Stomach (tissue), 8 donors: ENCODE measurements at regions not wholly inside any gene's neighbourhood (a gene's known extent, or its start where the extent isn't known, plus 50 kb on each side); places are given as distances from the start of the nearest gene placed in this dataset.

ENCODE experiments used
- DNase-seq, 2 donors: peaks; one replicate each; pipeline versions ENCODE4 v3.0.0 to v3.0.0-alpha.2; 2013 to 2019
- H3K27ac ChIP-seq, 5 donors: fragments of 200-600 bp in 4 of 5; sonication (generic) in 4 of 5; one replicate each; pipeline ENCODE4 v1.5.1; 2013 to 2019; ENCODE audit warnings: mild to moderate bottlenecking in 1 of 5, moderate library complexity in 1 of 5
- H3K27me3 ChIP-seq, 3 donors: fragments of 200-600 bp; sonication (generic); one replicate each; pipeline ENCODE4 v1.5.1; 2017 to 2019; ENCODE audit warnings: mixed run types in 1 of 3
- H3K36me3 ChIP-seq, 4 donors: fragments of 200-600 bp; sonication (generic); 1 replicate in 3 of 4; 2 replicates in 1 of 4; pipeline ENCODE4 v1.5.1; 2016 to 2019
- H3K4me1 ChIP-seq, 4 donors: fragments of 200-600 bp; sonication (generic); one replicate each; pipeline ENCODE4 v1.5.1; 2016 to 2019
- H3K4me3 ChIP-seq, 4 donors: fragments of 200-600 bp; sonication (generic) in 3 of 4; one replicate each; pipeline ENCODE4 v1.5.1; 2016 to 2019; ENCODE audit warnings: mild to moderate bottlenecking in 1 of 4
- H3K9me3 ChIP-seq, 4 donors: fragments of 200-600 bp; sonication (generic); one replicate each; pipeline ENCODE4 v1.5.1; 2016 to 2019
- EP300 ChIP-seq: sonication (generic); formaldehyde crosslinking; IDR thresholded peaks from one replicate; pipeline ENCODE4 v1.6.1; 2017; ENCODE audit warnings: antibody characterized with exemption
- POLR2A ChIP-seq, 4 donors: fragments of 450-650 bp; IDR thresholded peaks; one replicate each; pipeline ENCODE4 v1.6.1; 2016; ENCODE audit warnings: antibody characterized with exemption in 4 of 4, control low read depth in 2 of 4, mild to moderate bottlenecking in 1 of 4, moderate library complexity in 1 of 4
- POLR2AphosphoS5 ChIP-seq, 3 donors: sonication (generic); formaldehyde crosslinking; IDR thresholded peaks; one replicate each; pipeline ENCODE4 v1.6.1; 2016; ENCODE audit warnings: antibody characterized with exemption in 3 of 3
- WGBS, 5 donors: extraction: QIAGEN DNeasy Blood & Tissue Kit in 3 of 5; methylation state at CpG; one replicate each; pipeline versions ENCODE4 v1.1.5 to v1.1.7; 2013 to 2018; 5-methylcytosine and 5-hydroxymethylcytosine counted together
- intact Hi-C: fragments of 100-400 bp; cut with DNase I; formaldehyde crosslinking; loops from one replicate; pipeline ENCODE4 v1.15.1; 2023; ENCODE audit warnings: low total_unique reads
- TF ChIP-seq, protein P1 (sequence below), 7 experiments: fragments of 450-650 bp in 4 of 7; fragments of 200-600 bp in 3 of 7; sonication (generic) in 3 of 7; IDR thresholded peaks; one replicate each; pipeline ENCODE4 v1.5.1; 2016 to 2019; ENCODE audit warnings: antibody characterized with exemption in 7 of 7, control low read depth in 2 of 7, mild to moderate bottlenecking in 1 of 7
- donor health status: healthy with polysubstance abuse.
- donor health status: Bipolar disorder and iron deficiency.
- donor health status: healthy.

DNA sequence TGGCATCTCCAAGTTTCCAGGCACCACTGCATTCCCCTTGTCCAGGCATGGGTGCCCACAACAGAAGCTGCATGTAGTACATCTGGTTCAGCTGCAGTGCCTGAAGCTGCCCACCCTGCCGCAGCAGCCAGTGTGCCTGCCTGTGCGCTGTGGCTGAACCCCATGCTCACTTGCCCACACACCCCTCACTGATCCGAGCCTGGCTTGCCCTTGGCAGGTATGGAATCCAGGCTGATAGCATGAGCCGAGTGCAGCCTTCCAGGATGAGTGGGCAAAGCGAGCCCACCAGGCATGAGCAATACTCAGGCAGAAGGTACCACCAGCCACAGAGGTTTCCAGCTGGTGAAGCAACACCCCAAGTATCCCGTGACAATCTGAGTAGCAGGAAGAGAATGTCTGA lies 280.3 kb upstream of the KLF12 start:
- 75 to 93% (median 81%) methylated on average over 5 to 6 of the region's 6 CpGs for WGBS, 5 donors
- TF ChIP-seq POLR2A (IDR thresholded peaks at IDR 0.05): no peak
- TF ChIP-seq, protein P1, sequence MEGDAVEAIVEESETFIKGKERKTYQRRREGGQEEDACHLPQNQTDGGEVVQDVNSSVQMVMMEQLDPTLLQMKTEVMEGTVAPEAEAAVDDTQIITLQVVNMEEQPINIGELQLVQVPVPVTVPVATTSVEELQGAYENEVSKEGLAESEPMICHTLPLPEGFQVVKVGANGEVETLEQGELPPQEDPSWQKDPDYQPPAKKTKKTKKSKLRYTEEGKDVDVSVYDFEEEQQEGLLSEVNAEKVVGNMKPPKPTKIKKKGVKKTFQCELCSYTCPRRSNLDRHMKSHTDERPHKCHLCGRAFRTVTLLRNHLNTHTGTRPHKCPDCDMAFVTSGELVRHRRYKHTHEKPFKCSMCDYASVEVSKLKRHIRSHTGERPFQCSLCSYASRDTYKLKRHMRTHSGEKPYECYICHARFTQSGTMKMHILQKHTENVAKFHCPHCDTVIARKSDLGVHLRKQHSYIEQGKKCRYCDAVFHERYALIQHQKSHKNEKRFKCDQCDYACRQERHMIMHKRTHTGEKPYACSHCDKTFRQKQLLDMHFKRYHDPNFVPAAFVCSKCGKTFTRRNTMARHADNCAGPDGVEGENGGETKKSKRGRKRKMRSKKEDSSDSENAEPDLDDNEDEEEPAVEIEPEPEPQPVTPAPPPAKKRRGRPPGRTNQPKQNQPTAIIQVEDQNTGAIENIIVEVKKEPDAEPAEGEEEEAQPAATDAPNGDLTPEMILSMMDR (IDR thresholded peaks at IDR 0.05): no peak
- TF ChIP-seq EP300: no peak
- no peak for TF ChIP-seq POLR2AphosphoS5 (IDR thresholded peaks at IDR 0.05)
- Histone ChIP-seq H3K36me3 (no peaks in the 10 kb centered on the region), H3K9me3 (peaks cover 0 to 12% (median 7%) of the 10 kb centered on the region in 4 donors), H3K27me3 (no peaks in the 10 kb centered on the region), H3K4me1 (no peaks in the 10 kb centered on the region), H3K27ac (no peak overlapping the region), H3K4me3 (no peak overlapping the region)
- intact Hi-C loops: no loop called here
- no peak for DNase-seq

DNA sequence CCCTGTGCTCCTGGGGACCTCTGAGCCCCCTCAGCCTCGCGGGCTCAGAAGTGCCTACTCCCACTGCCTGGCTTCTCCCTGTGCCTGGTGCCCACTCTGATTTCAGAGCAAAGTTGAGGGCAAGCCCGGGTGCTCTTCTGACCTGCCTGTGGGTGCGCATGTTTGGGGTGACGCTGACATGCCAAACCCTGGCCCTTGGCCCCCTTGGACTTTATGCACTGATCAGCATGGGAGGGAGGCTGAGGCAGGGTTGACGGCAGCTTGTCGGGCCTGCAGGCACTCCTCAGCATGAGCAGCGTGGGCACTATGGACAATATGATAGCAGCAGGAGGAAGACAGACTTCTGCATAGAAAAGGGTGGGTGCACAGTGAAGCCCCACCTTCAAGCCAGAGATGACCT lies 279.3 kb upstream of the KLF12 start:
- intact Hi-C loops: no loop called here
- Histone ChIP-seq H3K27ac (no peak overlapping the region), H3K36me3 (no peaks in the 10 kb centered on the region), H3K9me3 (peaks cover 0 to 12% (median 7%) of the 10 kb centered on the region in 4 donors), H3K4me1 (no peaks in the 10 kb centered on the region), H3K27me3 (no peaks in the 10 kb centered on the region), H3K4me3 (no peak overlapping the region)
- no peak for DNase-seq
- 95 to 99% (median 96%) methylated on average over 8 of the region's 8 CpGs for WGBS, 5 donors
- no peak for TF ChIP-seq POLR2AphosphoS5 (IDR thresholded peaks at IDR 0.05)
- TF ChIP-seq, protein P1 (IDR thresholded peaks at IDR 0.05): no peak
- TF ChIP-seq EP300: no peak
- TF ChIP-seq POLR2A (IDR thresholded peaks at IDR 0.05): no peak

DNA sequence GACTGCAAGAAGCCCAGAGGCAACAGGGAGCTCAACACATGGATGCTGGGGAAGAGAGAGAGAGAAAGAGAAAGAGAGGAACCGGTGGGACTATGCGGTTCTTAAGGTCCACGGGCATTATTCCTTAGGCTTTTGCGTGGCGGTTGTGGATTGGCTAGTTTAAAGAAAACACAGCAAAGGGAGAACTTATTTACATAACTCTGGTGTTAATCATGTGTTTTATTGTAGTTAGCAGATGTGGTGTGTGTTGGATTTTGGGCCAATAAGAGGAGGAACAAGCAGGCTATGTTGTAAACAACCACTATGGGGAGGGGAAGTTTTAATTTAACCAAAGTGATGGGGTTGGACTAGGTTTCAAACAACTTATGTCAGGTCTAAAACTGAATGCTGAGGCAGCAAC lies 275.3 kb upstream of the KLF12 start:
- Histone ChIP-seq H3K4me1 (no peaks in the 10 kb centered on the region), H3K4me3 (no peak overlapping the region), H3K36me3 (no peaks in the 10 kb centered on the region), H3K27me3 (no peaks in the 10 kb centered on the region), H3K27ac (no peak overlapping the region), H3K9me3 (peaks cover 0 to 12% (median 6%) of the 10 kb centered on the region in 4 donors)
- WGBS, 5 donors: 67 to 85% (median 72%) methylated on average over 5 of the region's 5 CpGs
- intact Hi-C loops: no loop called here
- DNase-seq: no peak
- no peak for TF ChIP-seq POLR2A (IDR thresholded peaks at IDR 0.05)
- TF ChIP-seq, protein P1 (IDR thresholded peaks at IDR 0.05): no peak

DNA sequence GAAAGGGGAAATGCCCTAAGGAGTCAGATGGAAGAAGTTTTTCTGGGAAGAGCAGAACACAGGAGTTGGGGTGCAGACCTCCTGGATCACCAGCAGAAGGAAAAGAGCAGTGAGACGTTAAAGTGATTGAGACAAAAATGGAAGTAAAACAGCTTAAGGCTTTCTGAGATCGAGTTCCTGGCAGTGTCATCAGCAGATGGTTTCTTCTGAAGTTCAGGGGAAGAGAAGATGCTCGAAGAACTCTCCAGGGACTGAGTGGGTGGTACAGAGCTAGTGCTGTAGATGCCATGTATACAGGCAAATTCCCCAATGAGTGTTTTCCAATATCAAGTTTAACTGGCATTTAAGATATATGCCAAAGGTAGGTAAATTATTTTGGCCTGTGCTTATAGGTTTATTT lies 272.2 kb upstream of the KLF12 start:
- no peak overlapping the region for H3K4me3 ChIP-seq
- WGBS, 5 donors: 58 to 75% (median 74%) methylated on average over 3 of the region's 3 CpGs
- no peaks in the 10 kb centered on the region for H3K27me3 ChIP-seq
- no peak for DNase-seq
- H3K9me3 ChIP-seq: peaks cover 0 to 6% (median 2%) of the 10 kb centered on the region in 4 donors
- TF ChIP-seq POLR2AphosphoS5 (IDR thresholded peaks at IDR 0.05) (no peak), EP300 (no peak)
- TF ChIP-seq, protein P1 (IDR thresholded peaks at IDR 0.05): no peak
- no peak overlapping the region for H3K27ac ChIP-seq
- no peaks in the 10 kb centered on the region for H3K36me3 ChIP-seq
- H3K4me1 ChIP-seq: no peaks in the 10 kb centered on the region
- intact Hi-C loops: no loop called here
